Left colon (tissue), 2 donors: ENCODE measurements at regions not wholly inside any gene's neighbourhood (a gene's known extent, or its start where the extent isn't known, plus 50 kb on each side); places are given as distances from the start of the nearest gene placed in this dataset.
"Not testable (repeated sequence)": the region's sequence is repeated elsewhere in the genome, so short reads cannot be mapped to it uniquely, and the experiment has no call there.

Experiments
- ATAC-seq: fragments of 200-7000 bp; cut with Tn5 transposase; one replicate; pipeline ENCODE4 v1.9.1; 2020; ENCODE audit warnings: mild to moderate bottlenecking, moderate library complexity
- DNase-seq, 2 donors: peaks; one replicate each; pipeline ENCODE4 v3.0.0-alpha.2; 2020
- intact Hi-C, 2 donors: fragments of 100-400 bp; cut with DNase I in 1 of 2; cut with micrococcal nuclease in 1 of 2; formaldehyde crosslinking; loops; one replicate each; pipeline versions ENCODE4 v1.11.2 to v1.14.0; 2022; cut with DNase I, micrococcal nuclease
- donor health status: DM: no; HTN: no; CAD: no.
- donor health status: DM: yes; HTN: yes; CAD: no.

GRCh38 chr2:190742431-190742830 lies 93.5 kb downstream of the NAB1 start:
- intact Hi-C loops, result no loop called here
- ATAC-seq (no peak), DNase-seq (no peak)

- DNase-seq (no peak), ATAC-seq (no peak)
- intact Hi-C loops, result no loop called here
Measured at GRCh38 chr2:190744041-190744440, 95.2 kb downstream of the NAB1 start.

- ATAC-seq (no peak), DNase-seq (no peak)
- intact Hi-C loops, result no loop called here
Measured at GRCh38 chr2:190746971-190747761, 98.3 kb downstream of the NAB1 start.

- DNase-seq (no peak), ATAC-seq (no peak)
- intact Hi-C loops, result no loop called here
Measured at GRCh38 chr2:190748966-190749365, 100.1 kb downstream of the NAB1 start.

GRCh38 chr2:190755772-190756415 lies 107.0 kb downstream of the NAB1 start:
- peak; percentile 74 for ATAC-seq
- intact Hi-C loops, result no loop called here
- DNase-seq, result no peak

- DNase-seq, result no peak
- no peak for ATAC-seq
Measured at GRCh38 chr2:190759749-190760213, 110.9 kb downstream of the NAB1 start.

GRCh38 chr2:190760353-190761150 lies 111.7 kb downstream of the NAB1 start:
- ATAC-seq, DNase-seq, intact Hi-C loops: not testable (repeated sequence)

More at GRCh38 chr2:190759749-190760213, 110.9 kb downstream of the NAB1 start:
- intact Hi-C loops, result no loop called here

- intact Hi-C loops, DNase-seq, ATAC-seq: not testable (repeated sequence)
Measured at GRCh38 chr2:190761216-190761615, 112.3 kb downstream of the NAB1 start.

GRCh38 chr2:190762566-190762965 lies 113.7 kb downstream of the NAB1 start:
- ATAC-seq (no peak), DNase-seq (no peak)
- intact Hi-C loops, result no loop called here

GRCh38 chr2:190763100-190763499 lies 114.2 kb downstream of the NAB1 start:
- DNase-seq (no peak), ATAC-seq (peak; percentile 84)
- intact Hi-C loops, result no loop called here

GRCh38 chr2:190763901-190764514 lies 115.1 kb downstream of the NAB1 start:
- DNase-seq (no peak), ATAC-seq (peak; percentile 57)
- intact Hi-C loops, result no loop called here

GRCh38 chr2:190765386-190766173 lies 115.0 kb upstream of the GLS start:
- no peak for ATAC-seq
- intact Hi-C loops, result no loop called here
- DNase-seq, result no peak

- intact Hi-C loops, result no loop called here
- DNase-seq (no peak), ATAC-seq (no peak)
Measured at GRCh38 chr2:190766174-190766572, 114.4 kb upstream of the GLS start.

GRCh38 chr2:190766595-190766994 lies 114.0 kb upstream of the GLS start:
- ATAC-seq (no peak), DNase-seq (no peak)
- intact Hi-C loops, result no loop called here

- ATAC-seq (no peak), DNase-seq (no peak)
- intact Hi-C loops, result no loop called here
Measured at GRCh38 chr2:190767821-190768220, 112.8 kb upstream of the GLS start.

- no peak for ATAC-seq
- DNase-seq, result no peak
- intact Hi-C loops, result no loop called here
Measured at GRCh38 chr2:190769258-190769657, 111.4 kb upstream of the GLS start.

- ATAC-seq, result no peak
Measured at GRCh38 chr2:190771726-190772125, 108.9 kb upstream of the GLS start.

GRCh38 chr2:190780594-190780993 lies 100.0 kb upstream of the GLS start:
- no peak for DNase-seq
- intact Hi-C loops, result loop anchor here in 1 of 2 donors (5.0 kb wide), 1 partner anchor 252 kb away; no protein-coding TSS in a partner anchor
- peak; percentile 94 for ATAC-seq

More at GRCh38 chr2:190771726-190772125, 108.9 kb upstream of the GLS start:
- intact Hi-C loops, result no loop called here
- no peak for DNase-seq
